ENCODE measurements at regions not wholly inside any gene's neighbourhood (a gene's known extent, or its start where the extent isn't known, plus 50 kb on each side); places are given as distances from the start of the nearest gene placed in this dataset.
"Not testable (repeated sequence)": the region's sequence is repeated elsewhere in the genome, so short reads cannot be mapped to it uniquely, and the experiment has no call there.

- DNase-seq (ENCODE audit: low read depth in 2 of 2): no peak
Observed at GRCh38 chr2:120498576-120499394, 152.8 kb downstream of the INHBB start.

GRCh38 chr2:120499784-120500495 is 154.0 kb downstream of the INHBB start:
- no peak for DNase-seq (ENCODE audit: low read depth in 2 of 2)

GRCh38 chr2:120501591-120501990 is 155.7 kb downstream of the INHBB start:
- DNase-seq (ENCODE audit: low read depth in 2 of 2): no peak

- DNase-seq (ENCODE audit: low read depth in 2 of 2): no peak
Observed at GRCh38 chr2:120502357-120502756, 156.4 kb downstream of the INHBB start.

- no peak for DNase-seq (ENCODE audit: low read depth in 2 of 2)
Observed at GRCh38 chr2:120502761-120503160, 156.8 kb downstream of the INHBB start.

GRCh38 chr2:120503206-120503792 is 157.4 kb downstream of the INHBB start:
- DNase-seq (ENCODE audit: low read depth in 2 of 2): no peak

- DNase-seq (ENCODE audit: low read depth in 2 of 2): no peak
Observed at GRCh38 chr2:120503793-120504571, 158.0 kb downstream of the INHBB start.

- DNase-seq (ENCODE audit: low read depth in 2 of 2): no peak
Observed at GRCh38 chr2:120504936-120505705, 159.2 kb downstream of the INHBB start.

- DNase-seq (ENCODE audit: low read depth in 2 of 2): no peak
Observed at GRCh38 chr2:120508567-120509041, 162.7 kb downstream of the INHBB start.

GRCh38 chr2:120509213-120509815 is 163.4 kb downstream of the INHBB start:
- DNase-seq (ENCODE audit: low read depth in 2 of 2): no peak

GRCh38 chr2:120509991-120510735 is 164.2 kb downstream of the INHBB start:
- DNase-seq (ENCODE audit: low read depth in 2 of 2): no peak

- no peak for DNase-seq (ENCODE audit: low read depth in 2 of 2)
Observed at GRCh38 chr2:120510751-120511395, 164.9 kb downstream of the INHBB start.

- DNase-seq (ENCODE audit: low read depth in 2 of 2): no peak
Observed at GRCh38 chr2:120511536-120511935, 165.6 kb downstream of the INHBB start.

GRCh38 chr2:120511947-120512710 is 166.2 kb downstream of the INHBB start:
- no peak for DNase-seq (ENCODE audit: low read depth in 2 of 2)

GRCh38 chr2:120513776-120514357 is 167.9 kb downstream of the INHBB start:
- no peak for DNase-seq (ENCODE audit: low read depth in 2 of 2)

- DNase-seq (ENCODE audit: low read depth in 2 of 2): no peak
Observed at GRCh38 chr2:120514521-120514920, 168.6 kb downstream of the INHBB start.

- not testable (repeated sequence) for DNase-seq (ENCODE audit: low read depth in 2 of 2)
Observed at GRCh38 chr2:120515066-120515758, 169.3 kb downstream of the INHBB start.
